ENCODE measurements at regions not wholly inside any gene's neighbourhood (a gene's known extent, or its start where the extent isn't known, plus 50 kb on each side); places are given as distances from the start of the nearest gene placed in this dataset.
"Not testable (repeated sequence)": the region's sequence is repeated elsewhere in the genome, so short reads cannot be mapped to it uniquely, and the experiment has no call there.

- Histone ChIP-seq H3K4me3 (no peak overlapping the region), H3K27ac (no peak overlapping the region), H3K4me1 (replicated peaks in 1 of 2) (peaks cover 17 to 19% of the 10 kb centered on the region in 2 donors)
- in situ Hi-C loops (cut with MboI; ENCODE audit: low pct_unique_long_range_greater_than_20kb in 2 of 9, low sequenced_read_pairs in 9 of 9, unreplicated experiment in 9 of 9) = loop anchor here in 1 of 9 experiments (25.0 kb wide), 1 partner anchor 126 kb away; no protein-coding TSS in a partner anchor
- WGBS, 10 experiments = 0 to 80% (median 44%) methylated on average over 1 to 4 of the region's 4 CpGs; no CpG with 5 or more reads in 2 of the 10 experiments
- no peak for ATAC-seq (replicated peaks in 6 of 8)
Observed at GRCh38 chr2:120536141-120536540, 190.2 kb downstream of the INHBB start.

DNA sequence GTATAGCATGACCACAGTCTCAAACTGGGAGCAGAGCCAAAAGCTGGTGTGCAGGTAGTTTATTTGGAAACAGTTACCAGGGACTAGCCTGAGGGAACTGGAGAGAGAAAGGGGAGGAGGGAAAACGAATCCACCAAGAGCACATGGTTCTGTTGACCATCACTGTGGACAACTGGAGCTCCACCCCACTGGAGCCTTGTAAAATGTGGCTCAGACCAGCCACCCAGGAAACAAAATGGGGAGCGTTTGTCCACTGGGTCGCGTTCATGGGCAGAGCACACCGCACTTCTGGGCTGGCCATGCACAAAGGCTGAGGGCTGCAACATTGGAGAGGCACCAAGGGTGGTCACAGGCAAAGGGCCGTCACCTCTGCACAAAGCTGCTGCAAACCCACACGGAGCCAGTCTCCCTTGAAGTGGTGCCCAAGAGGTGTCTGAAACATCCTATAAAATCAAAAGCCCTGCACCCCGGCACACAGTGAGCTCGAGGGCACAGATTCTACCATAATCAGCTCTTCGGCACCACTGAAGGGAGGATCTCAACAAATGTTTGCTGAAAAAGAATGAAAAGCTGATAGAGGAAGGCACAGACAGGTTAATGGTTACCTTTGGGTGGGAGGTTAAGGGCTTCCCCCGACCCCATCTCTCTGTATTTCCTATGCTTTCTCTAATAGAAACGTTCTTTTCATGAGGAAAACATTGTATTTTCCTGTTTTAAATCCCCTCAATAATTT, 192.9 kb downstream of the INHBB start:
- WGBS, 10 experiments = 28 to 100% (median 76%) methylated on average over 1 to 8 of the region's 12 CpGs; no CpG with 5 or more reads in 2 of the 10 experiments
- Histone ChIP-seq H3K4me3 (no peak overlapping the region), H3K4me1 (replicated peaks in 1 of 2) (peaks cover 17 to 19% of the 10 kb centered on the region in 2 donors), H3K27ac (no peak overlapping the region)
- in situ Hi-C loops (cut with MboI; ENCODE audit: low pct_unique_long_range_greater_than_20kb in 2 of 9, low sequenced_read_pairs in 9 of 9, unreplicated experiment in 9 of 9) = loop anchor here in 1 of 9 experiments (25.0 kb wide), 1 partner anchor 123 kb away; no protein-coding TSS in a partner anchor
- peak in 1 of 8 experiments; percentile 16 for ATAC-seq (replicated peaks in 6 of 8)

GRCh38 chr2:120539424-120539936, 193.5 kb downstream of the INHBB start:
- Histone ChIP-seq H3K4me3 (no peak overlapping the region), H3K27ac (no peak overlapping the region), H3K4me1 (replicated peaks in 1 of 2) (peaks cover 17 to 19% of the 10 kb centered on the region in 2 donors)
- peak in 5 of 8 experiments; percentile 14 to 72 (median 62) for ATAC-seq (replicated peaks in 6 of 8)
- in situ Hi-C loops (cut with MboI; ENCODE audit: low pct_unique_long_range_greater_than_20kb in 2 of 9, low sequenced_read_pairs in 9 of 9, unreplicated experiment in 9 of 9) = loop anchor here in 1 of 9 experiments (25.0 kb wide), 1 partner anchor 123 kb away; no protein-coding TSS in a partner anchor
- 17 to 80% (median 42%) methylated on average over 1 to 9 of the region's 15 CpGs; no CpG with 5 or more reads in 2 of the 10 experiments for whole genome bisulfite sequencing, 10 experiments

GRCh38 chr2:120539937-120540718, 194.2 kb downstream of the INHBB start:
- in situ Hi-C loops (cut with MboI; ENCODE audit: low pct_unique_long_range_greater_than_20kb in 2 of 9, low sequenced_read_pairs in 9 of 9, unreplicated experiment in 9 of 9) = loop anchor here in 1 of 9 experiments (25.0 kb wide), 1 partner anchor 122 kb away; no protein-coding TSS in a partner anchor
- Histone ChIP-seq H3K4me3 (no peak overlapping the region), H3K4me1 (replicated peaks in 1 of 2) (peaks cover 17 to 19% of the 10 kb centered on the region in 2 donors), H3K27ac (no peak overlapping the region)
- peak; percentile 77 to 97 (median 90) for ATAC-seq (replicated peaks in 6 of 8)
- 0 to 100% (median 86%) methylated on average over 1 to 5 of the region's 17 CpGs; no CpG with 5 or more reads in 4 of the 10 experiments for WGBS, 10 experiments

GRCh38 chr2:120540719-120541552, 194.7 kb upstream of the GLI2 start:
- in situ Hi-C loops (cut with MboI; ENCODE audit: low pct_unique_long_range_greater_than_20kb in 2 of 9, low sequenced_read_pairs in 9 of 9, unreplicated experiment in 9 of 9) = loop anchor here in 1 of 9 experiments (25.0 kb wide), 1 partner anchor 121 kb away; no protein-coding TSS in a partner anchor
- Histone ChIP-seq H3K4me1 (replicated peaks in 1 of 2) (peaks cover 17 to 19% of the 10 kb centered on the region in 2 donors), H3K4me3 (no peak overlapping the region), H3K27ac (no peak overlapping the region)
- 0 to 86% (median 72%) methylated on average over 1 to 7 of the region's 13 CpGs; no CpG with 5 or more reads in 4 of the 10 experiments for WGBS, 10 experiments
- ATAC-seq (replicated peaks in 6 of 8) = no peak

DNA sequence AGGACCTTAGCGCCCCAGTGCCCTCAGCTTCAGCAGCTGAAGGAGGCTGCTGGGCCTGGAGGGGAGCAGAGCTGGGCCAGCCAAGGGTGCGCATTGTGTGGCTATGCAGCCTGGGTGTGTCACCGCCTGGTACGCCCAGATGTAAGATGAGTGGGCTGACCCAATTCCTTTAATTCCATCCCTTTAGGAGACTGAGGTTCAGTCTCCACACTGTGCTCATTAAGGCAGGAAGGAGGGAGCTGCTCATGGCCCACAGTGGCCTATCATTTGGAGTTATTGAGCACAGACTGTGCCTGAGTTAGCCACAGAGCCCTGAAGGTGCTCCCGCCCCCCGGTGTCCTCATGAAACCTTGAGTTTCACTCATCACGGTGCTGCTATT, 194.1 kb upstream of the GLI2 start:
- Histone ChIP-seq H3K4me3 (no peak overlapping the region), H3K27ac (no peak overlapping the region), H3K4me1 (replicated peaks in 1 of 2) (peaks cover 17 to 19% of the 10 kb centered on the region in 2 donors)
- in situ Hi-C loops (cut with MboI; ENCODE audit: low pct_unique_long_range_greater_than_20kb in 2 of 9, low sequenced_read_pairs in 9 of 9, unreplicated experiment in 9 of 9) = loop anchor here in 1 of 9 experiments (25.0 kb wide), 1 partner anchor 121 kb away; no protein-coding TSS in a partner anchor
- ATAC-seq (replicated peaks in 6 of 8) = peak in 2 of 8 experiments; percentile 11 to 36
- 88% methylated on average over 6 of the region's 7 CpGs; no CpG with 5 or more reads in 9 of the 10 experiments for WGBS, 10 experiments

GRCh38 chr2:120541972-120542670, 193.5 kb upstream of the GLI2 start:
- no peak overlapping the region for H3K27ac ChIP-seq
- peaks cover 17 to 19% of the 10 kb centered on the region in 2 donors for H3K4me1 ChIP-seq (replicated peaks in 1 of 2)
- in situ Hi-C loops (cut with MboI; ENCODE audit: low pct_unique_long_range_greater_than_20kb in 2 of 9, low sequenced_read_pairs in 9 of 9, unreplicated experiment in 9 of 9) = loop anchor here in 1 of 9 experiments (25.0 kb wide), 1 partner anchor 120 kb away; no protein-coding TSS in a partner anchor
- no peak overlapping the region for H3K4me3 ChIP-seq
- 89 to 100% (median 93%) methylated on average over 2 to 5 of the region's 7 CpGs; no CpG with 5 or more reads in 3 of the 10 experiments for WGBS, 10 experiments
- no peak for ATAC-seq (replicated peaks in 6 of 8)

- no peak for ATAC-seq (replicated peaks in 6 of 8)
- Histone ChIP-seq H3K4me1 (replicated peaks in 1 of 2) (peaks cover 17 to 19% of the 10 kb centered on the region in 2 donors), H3K4me3 (no peak overlapping the region), H3K27ac (no peak overlapping the region)
- in situ Hi-C loops (cut with MboI; ENCODE audit: low pct_unique_long_range_greater_than_20kb in 2 of 9, low sequenced_read_pairs in 9 of 9, unreplicated experiment in 9 of 9) = loop anchor here in 1 of 9 experiments (25.0 kb wide), 1 partner anchor 119 kb away; no protein-coding TSS in a partner anchor
- WGBS, 10 experiments = 20 to 96% (median 80%) methylated on average over 1 to 12 of the region's 13 CpGs
Observed at GRCh38 chr2:120542911-120543527, 192.6 kb upstream of the GLI2 start.

GRCh38 chr2:120543899-120544298, 191.8 kb upstream of the GLI2 start:
- in situ Hi-C loops (cut with MboI; ENCODE audit: low pct_unique_long_range_greater_than_20kb in 2 of 9, low sequenced_read_pairs in 9 of 9, unreplicated experiment in 9 of 9) = loop anchor here in 1 of 9 experiments (25.0 kb wide), 1 partner anchor 118 kb away; no protein-coding TSS in a partner anchor
- no peak overlapping the region for H3K27ac ChIP-seq
- ATAC-seq (replicated peaks in 6 of 8) = peak in 1 of 8 experiments; percentile 12
- peaks cover 17% of the 10 kb centered on the region in 2 donors for H3K4me1 ChIP-seq (replicated peaks in 1 of 2)
- WGBS, 10 experiments = 60 to 100% (median 84%) methylated on average over 1 to 15 of the region's 16 CpGs
- H3K4me3 ChIP-seq = no peak overlapping the region

GRCh38 chr2:120544522-120544921, 191.1 kb upstream of the GLI2 start:
- 68 to 97% (median 83%) methylated on average over 1 to 5 of the region's 9 CpGs; no CpG with 5 or more reads in 5 of the 10 experiments for WGBS, 10 experiments
- H3K27ac ChIP-seq = no peak overlapping the region
- in situ Hi-C loops (cut with MboI; ENCODE audit: low pct_unique_long_range_greater_than_20kb in 2 of 9, low sequenced_read_pairs in 9 of 9, unreplicated experiment in 9 of 9) = loop anchor here in 1 of 9 experiments (25.0 kb wide), 1 partner anchor 118 kb away; no protein-coding TSS in a partner anchor
- peaks cover 11 to 12% of the 10 kb centered on the region in 2 donors for H3K4me1 ChIP-seq (replicated peaks in 1 of 2)
- ATAC-seq (replicated peaks in 6 of 8) = no peak
- no peak overlapping the region for H3K4me3 ChIP-seq

- in situ Hi-C loops (cut with MboI; ENCODE audit: low pct_unique_long_range_greater_than_20kb in 2 of 9, low sequenced_read_pairs in 9 of 9, unreplicated experiment in 9 of 9) = loop anchor here in 1 of 9 experiments (25.0 kb wide), 1 partner anchor 117 kb away; no protein-coding TSS in a partner anchor
- ATAC-seq (replicated peaks in 6 of 8); H3K4me3 ChIP-seq; H3K27ac ChIP-seq; H3K4me1 ChIP-seq (replicated peaks in 1 of 2): not testable (repeated sequence)
- WGBS, 10 experiments = 72 to 96% (median 84%) methylated on average over 2 to 5 of the region's 11 CpGs; no CpG with 5 or more reads in 4 of the 10 experiments
Observed at GRCh38 chr2:120545007-120545406, 190.7 kb upstream of the GLI2 start.

All from motor neuron (in vitro differentiated cells).